Fibroblast of villous mesenchyme (primary cell): ENCODE measurements at regions not wholly inside any gene's neighbourhood (a gene's known extent, or its start where the extent isn't known, plus 50 kb on each side); places are given as distances from the start of the nearest gene placed in this dataset.

ENCODE experiments used
- DNase-seq: peaks from one replicate; pipeline ENCODE4 v3.0.0-alpha.2; 2010; ENCODE audit warnings: low read depth
- H3K4me3 ChIP-seq: 2 replicates; pipeline ENCODE4 v1.5.1; 2011; ENCODE audit warnings: low read depth, mild to moderate bottlenecking, low read length
- CTCF ChIP-seq: IDR thresholded peaks from 2 replicates; pipeline ENCODE4 v1.5.1; 2012; ENCODE audit warnings: low read depth, mild to moderate bottlenecking, low read length; ENCODE audit not compliant: insufficient read depth

- no peak overlapping the region for H3K4me3 ChIP-seq
- DNase-seq: no peak
- no peak for TF ChIP-seq CTCF
Measured at GRCh38 chr17:11049539-11049938, 191.5 kb upstream of the SHISA6 start.

- no peak for DNase-seq
- no peak for TF ChIP-seq CTCF
- no peak overlapping the region for H3K4me3 ChIP-seq
Measured at GRCh38 chr17:11047228-11047627, 193.8 kb upstream of the SHISA6 start.

GRCh38 chr17:11039342-11039741, 201.5 kb upstream of the PIRT start:
- TF ChIP-seq CTCF: no peak
- no peak overlapping the region for H3K4me3 ChIP-seq
- no peak for DNase-seq

- no peak for DNase-seq
- H3K4me3 ChIP-seq: no peak overlapping the region
- no peak for TF ChIP-seq CTCF
Measured at GRCh38 chr17:11035681-11036080, 197.8 kb upstream of the PIRT start.

GRCh38 chr17:11031787-11032186, 193.9 kb upstream of the PIRT start:
- DNase-seq: no peak
- no peak overlapping the region for H3K4me3 ChIP-seq
- TF ChIP-seq CTCF: peak; percentile 3

- no peak overlapping the region for H3K4me3 ChIP-seq
- TF ChIP-seq CTCF: no peak
- no peak for DNase-seq
Measured at GRCh38 chr17:11029791-11030190, 191.9 kb upstream of the PIRT start.

GRCh38 chr17:11028349-11028748, 190.5 kb upstream of the PIRT start:
- TF ChIP-seq CTCF: no peak
- DNase-seq: no peak
- no peak overlapping the region for H3K4me3 ChIP-seq
